ENCODE measurements at regions not wholly inside any gene's neighbourhood (a gene's known extent, or its start where the extent isn't known, plus 50 kb on each side); places are given as distances from the start of the nearest gene placed in this dataset.

- Mint-ChIP-seq H3K4me3 (no peak overlapping the region), H3K27me3 (ENCODE audit: low read depth) (no peaks in the 10 kb centered on the region), H3K4me1 (peaks cover 12% of the 10 kb centered on the region), H3K27ac (no peak overlapping the region), H3K9me3 (peaks cover 13% of the 10 kb centered on the region; the same call in 1 of the 2 replicates), H3K36me3 (no peaks in the 10 kb centered on the region)
- POLR2A ChIA-PET, result no interaction called here
- TF ChIP-seq, protein P1, sequence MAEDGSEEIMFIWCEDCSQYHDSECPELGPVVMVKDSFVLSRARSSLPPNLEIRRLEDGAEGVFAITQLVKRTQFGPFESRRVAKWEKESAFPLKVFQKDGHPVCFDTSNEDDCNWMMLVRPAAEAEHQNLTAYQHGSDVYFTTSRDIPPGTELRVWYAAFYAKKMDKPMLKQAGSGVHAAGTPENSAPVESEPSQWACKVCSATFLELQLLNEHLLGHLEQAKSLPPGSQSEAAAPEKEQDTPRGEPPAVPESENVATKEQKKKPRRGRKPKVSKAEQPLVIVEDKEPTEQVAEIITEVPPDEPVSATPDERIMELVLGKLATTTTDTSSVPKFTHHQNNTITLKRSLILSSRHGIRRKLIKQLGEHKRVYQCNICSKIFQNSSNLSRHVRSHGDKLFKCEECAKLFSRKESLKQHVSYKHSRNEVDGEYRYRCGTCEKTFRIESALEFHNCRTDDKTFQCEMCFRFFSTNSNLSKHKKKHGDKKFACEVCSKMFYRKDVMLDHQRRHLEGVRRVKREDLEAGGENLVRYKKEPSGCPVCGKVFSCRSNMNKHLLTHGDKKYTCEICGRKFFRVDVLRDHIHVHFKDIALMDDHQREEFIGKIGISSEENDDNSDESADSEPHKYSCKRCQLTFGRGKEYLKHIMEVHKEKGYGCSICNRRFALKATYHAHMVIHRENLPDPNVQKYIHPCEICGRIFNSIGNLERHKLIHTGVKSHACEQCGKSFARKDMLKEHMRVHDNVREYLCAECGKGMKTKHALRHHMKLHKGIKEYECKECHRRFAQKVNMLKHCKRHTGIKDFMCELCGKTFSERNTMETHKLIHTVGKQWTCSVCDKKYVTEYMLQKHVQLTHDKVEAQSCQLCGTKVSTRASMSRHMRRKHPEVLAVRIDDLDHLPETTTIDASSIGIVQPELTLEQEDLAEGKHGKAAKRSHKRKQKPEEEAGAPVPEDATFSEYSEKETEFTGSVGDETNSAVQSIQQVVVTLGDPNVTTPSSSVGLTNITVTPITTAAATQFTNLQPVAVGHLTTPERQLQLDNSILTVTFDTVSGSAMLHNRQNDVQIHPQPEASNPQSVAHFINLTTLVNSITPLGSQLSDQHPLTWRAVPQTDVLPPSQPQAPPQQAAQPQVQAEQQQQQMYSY (CRISPR knock-in tag; IDR thresholded peaks at IDR 0.05), result no peak
- TF ChIP-seq, protein P2, sequence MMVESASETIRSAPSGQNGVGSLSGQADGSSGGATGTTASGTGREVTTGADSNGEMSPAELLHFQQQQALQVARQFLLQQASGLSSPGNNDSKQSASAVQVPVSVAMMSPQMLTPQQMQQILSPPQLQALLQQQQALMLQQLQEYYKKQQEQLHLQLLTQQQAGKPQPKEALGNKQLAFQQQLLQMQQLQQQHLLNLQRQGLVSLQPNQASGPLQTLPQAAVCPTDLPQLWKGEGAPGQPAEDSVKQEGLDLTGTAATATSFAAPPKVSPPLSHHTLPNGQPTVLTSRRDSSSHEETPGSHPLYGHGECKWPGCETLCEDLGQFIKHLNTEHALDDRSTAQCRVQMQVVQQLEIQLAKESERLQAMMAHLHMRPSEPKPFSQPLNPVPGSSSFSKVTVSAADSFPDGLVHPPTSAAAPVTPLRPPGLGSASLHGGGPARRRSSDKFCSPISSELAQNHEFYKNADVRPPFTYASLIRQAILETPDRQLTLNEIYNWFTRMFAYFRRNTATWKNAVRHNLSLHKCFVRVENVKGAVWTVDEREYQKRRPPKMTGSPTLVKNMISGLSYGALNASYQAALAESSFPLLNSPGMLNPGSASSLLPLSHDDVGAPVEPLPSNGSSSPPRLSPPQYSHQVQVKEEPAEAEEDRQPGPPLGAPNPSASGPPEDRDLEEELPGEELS (CRISPR knock-in tag; IDR thresholded peaks at IDR 0.05), result no peak
- TF ChIP-seq FOXP1 (CRISPR knock-in tag; IDR thresholded peaks at IDR 0.05; ENCODE audit: borderline replicate concordance), result no peak
- TF ChIP-seq ZNF232 (CRISPR knock-in tag; IDR thresholded peaks at IDR 0.05), result no peak
- no peak for TF ChIP-seq E2F1 (CRISPR knock-in tag; IDR thresholded peaks at IDR 0.05)
- TF ChIP-seq ETV6 (CRISPR knock-in tag; IDR thresholded peaks at IDR 0.05), result no peak
- TF ChIP-seq ZNF263 (CRISPR knock-in tag; IDR thresholded peaks at IDR 0.05; ENCODE audit: low read depth), result no peak
- TF ChIP-seq, protein P3, sequence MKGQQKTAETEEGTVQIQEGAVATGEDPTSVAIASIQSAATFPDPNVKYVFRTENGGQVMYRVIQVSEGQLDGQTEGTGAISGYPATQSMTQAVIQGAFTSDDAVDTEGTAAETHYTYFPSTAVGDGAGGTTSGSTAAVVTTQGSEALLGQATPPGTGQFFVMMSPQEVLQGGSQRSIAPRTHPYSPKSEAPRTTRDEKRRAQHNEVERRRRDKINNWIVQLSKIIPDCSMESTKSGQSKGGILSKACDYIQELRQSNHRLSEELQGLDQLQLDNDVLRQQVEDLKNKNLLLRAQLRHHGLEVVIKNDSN (CRISPR knock-in tag; IDR thresholded peaks at IDR 0.05), result no peak
- TF ChIP-seq MYBL2 (CRISPR knock-in tag; IDR thresholded peaks at IDR 0.05), result no peak
- CTCF ChIA-PET, result no interaction called here
- DNase-seq (ENCODE audit: low spot score), result no peak
- ATAC-seq, result no peak
Observed at GRCh38 chr18:51941999-51942398, 398.0 kb upstream of the DCC start.

DNA sequence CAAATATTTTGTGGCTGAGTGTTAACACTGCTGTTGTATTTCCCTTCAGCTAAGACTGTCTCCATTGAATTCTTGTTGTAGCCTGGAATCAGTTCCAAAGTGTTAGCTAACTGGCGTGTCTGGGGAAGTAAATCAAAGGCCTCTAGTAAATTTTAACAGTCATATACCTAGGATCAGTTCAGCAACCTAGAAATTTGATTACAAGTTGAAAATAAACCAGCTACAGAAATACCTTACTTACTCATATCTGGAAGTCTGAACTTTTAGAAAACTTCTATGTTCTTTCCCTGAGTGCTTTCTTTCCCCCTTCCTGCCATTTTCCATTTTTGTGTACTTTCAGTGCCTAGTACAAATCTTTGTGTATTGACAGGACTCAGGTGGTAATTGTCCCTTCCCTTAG, 396.7 kb upstream of the DCC start:
- Mint-ChIP-seq H3K9me3 (peaks cover 10% of the 10 kb centered on the region; the same call in 1 of the 2 replicates), H3K4me1 (peaks cover 10% of the 10 kb centered on the region), H3K36me3 (no peaks in the 10 kb centered on the region), H3K4me3 (no peak overlapping the region), H3K27ac (no peak overlapping the region), H3K27me3 (ENCODE audit: low read depth) (no peaks in the 10 kb centered on the region)
- POLR2A ChIA-PET, result no interaction called here
- CTCF ChIA-PET, result no interaction called here
- TF ChIP-seq, protein P4, sequence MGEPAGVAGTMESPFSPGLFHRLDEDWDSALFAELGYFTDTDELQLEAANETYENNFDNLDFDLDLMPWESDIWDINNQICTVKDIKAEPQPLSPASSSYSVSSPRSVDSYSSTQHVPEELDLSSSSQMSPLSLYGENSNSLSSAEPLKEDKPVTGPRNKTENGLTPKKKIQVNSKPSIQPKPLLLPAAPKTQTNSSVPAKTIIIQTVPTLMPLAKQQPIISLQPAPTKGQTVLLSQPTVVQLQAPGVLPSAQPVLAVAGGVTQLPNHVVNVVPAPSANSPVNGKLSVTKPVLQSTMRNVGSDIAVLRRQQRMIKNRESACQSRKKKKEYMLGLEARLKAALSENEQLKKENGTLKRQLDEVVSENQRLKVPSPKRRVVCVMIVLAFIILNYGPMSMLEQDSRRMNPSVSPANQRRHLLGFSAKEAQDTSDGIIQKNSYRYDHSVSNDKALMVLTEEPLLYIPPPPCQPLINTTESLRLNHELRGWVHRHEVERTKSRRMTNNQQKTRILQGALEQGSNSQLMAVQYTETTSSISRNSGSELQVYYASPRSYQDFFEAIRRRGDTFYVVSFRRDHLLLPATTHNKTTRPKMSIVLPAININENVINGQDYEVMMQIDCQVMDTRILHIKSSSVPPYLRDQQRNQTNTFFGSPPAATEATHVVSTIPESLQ (CRISPR knock-in tag; IDR thresholded peaks at IDR 0.05), result no peak
- TF ChIP-seq ZNF232 (CRISPR knock-in tag; IDR thresholded peaks at IDR 0.05), result no peak
- TF ChIP-seq SMAD3 (CRISPR knock-in tag; IDR thresholded peaks at IDR 0.05; ENCODE audit: borderline replicate concordance), result no peak
- TF ChIP-seq ZNF138 (CRISPR knock-in tag; conservative IDR thresholded peaks at IDR 0.05), result no peak
- TF ChIP-seq SMAD4 (CRISPR knock-in tag; IDR thresholded peaks at IDR 0.05), result no peak
- no peak for DNase-seq (ENCODE audit: low spot score)
- ATAC-seq, result no peak
